ENCODE measurements at regions not wholly inside any gene's neighbourhood (a gene's known extent, or its start where the extent isn't known, plus 50 kb on each side); places are given as distances from the start of the nearest gene placed in this dataset.
"Not testable (repeated sequence)": the region's sequence is repeated elsewhere in the genome, so short reads cannot be mapped to it uniquely, and the experiment has no call there.

DNA sequence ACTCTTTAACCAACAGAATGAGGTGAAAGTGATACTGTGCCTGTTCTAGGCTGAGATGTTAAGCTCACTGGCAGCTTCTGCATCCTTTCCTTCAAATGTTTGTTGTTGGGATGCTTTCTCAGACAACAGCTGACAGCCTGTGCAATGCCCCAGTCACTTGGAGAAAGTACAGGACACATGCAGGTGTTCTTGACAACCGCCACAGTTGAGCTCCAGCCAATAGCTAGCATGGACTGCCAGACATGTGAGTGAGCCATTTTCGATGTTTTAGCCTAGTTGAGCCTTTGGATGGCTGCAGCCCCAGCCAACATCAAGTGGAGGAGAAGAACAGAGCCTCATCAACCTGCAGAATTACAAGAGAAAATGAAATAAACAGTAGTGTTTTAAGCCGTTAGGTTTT lies 94.1 kb upstream of the PPP3CA start:
- no peak for DNase-seq (ENCODE audit: extremely low spot score, insufficient read length, low read depth)
- FAIRE-seq: no peak

- DNase-seq (ENCODE audit: extremely low spot score, insufficient read length, low read depth): no peak
- FAIRE-seq: no peak
Observed at GRCh38 chr4:101439926-101440325, 92.6 kb upstream of the PPP3CA start.

DNA sequence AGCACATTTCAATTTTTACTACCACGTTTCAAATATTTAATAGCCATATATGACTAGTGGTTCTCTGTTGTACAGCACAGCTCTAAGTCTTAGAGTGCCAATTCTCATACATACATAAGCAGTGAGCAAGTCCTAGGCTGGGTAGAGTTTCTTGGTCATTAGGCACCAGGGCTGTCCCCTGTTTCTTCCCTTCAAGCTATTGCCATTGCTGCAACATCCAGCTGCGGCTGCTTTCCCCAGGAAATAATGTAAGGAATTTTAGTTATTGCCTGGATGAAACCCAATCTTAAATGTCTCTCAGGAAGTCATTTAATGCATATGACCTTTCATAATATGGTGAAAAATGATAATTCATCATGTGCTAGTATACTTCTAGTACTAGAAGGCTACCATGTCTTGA lies 74.1 kb upstream of the PPP3CA start:
- no peak for FAIRE-seq
- no peak for DNase-seq (ENCODE audit: extremely low spot score, insufficient read length, low read depth)

DNA sequence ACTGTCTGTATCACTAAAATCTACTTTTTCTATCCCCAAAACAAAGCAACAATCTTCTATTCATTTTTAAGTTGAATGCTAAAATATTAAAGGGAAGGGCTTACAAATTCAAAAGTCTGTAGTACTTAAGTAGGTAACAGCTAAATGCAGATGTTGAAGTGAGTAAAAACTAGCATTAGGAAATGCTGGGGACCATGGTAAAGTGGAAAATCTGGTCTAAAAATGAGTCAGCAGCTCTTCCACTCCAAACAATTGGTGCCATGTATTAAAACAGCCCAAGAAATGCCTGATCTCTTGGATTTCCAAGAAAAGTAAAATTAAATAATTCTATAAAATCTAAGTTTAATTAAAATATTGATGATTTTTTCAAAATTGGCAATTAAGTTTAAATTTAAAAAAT lies 73.3 kb upstream of the PPP3CA start:
- no peak for FAIRE-seq
- DNase-seq (ENCODE audit: extremely low spot score, insufficient read length, low read depth): no peak

DNA sequence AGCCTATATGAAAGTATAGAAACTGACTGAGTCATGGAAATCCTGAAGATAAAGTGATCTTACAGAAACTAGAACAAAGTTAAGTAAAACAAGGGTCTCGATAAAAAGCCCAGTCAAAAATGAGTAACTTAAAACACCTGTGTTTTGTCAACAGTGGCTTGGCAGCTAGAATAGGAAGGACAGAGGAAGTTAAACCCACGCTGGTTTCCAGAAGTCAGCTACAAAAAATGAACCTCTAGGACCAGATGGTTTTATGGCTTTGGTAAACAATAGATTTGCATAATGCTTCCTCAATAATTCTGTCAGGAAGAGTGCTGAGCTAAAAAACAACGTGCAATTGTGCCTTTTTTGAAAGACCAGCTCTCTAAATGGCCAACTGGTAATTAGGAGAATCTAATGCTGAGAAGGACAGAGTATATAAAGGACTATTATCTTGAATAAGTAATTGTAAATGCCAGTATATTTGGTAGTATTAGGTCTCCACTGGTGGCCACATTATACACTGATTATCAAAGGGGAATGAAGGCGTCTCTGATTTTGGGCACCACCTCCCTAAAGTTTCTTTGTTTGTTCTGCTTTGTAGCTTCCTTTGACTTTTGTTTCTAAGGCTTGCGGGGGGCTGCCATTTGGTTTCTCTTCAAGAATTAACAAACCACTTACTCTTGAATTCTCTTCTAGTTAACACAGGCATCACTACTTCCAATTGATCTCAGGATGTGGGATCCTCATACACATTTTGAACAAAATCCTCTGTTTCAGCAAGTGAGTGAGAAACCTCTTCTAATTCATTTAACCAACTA lies 72.2 kb upstream of the PPP3CA start:
- FAIRE-seq (peak; percentile 85), DNase-seq (ENCODE audit: extremely low spot score, insufficient read length, low read depth) (no peak)

GRCh38 chr4:101418466-101418865 lies 71.1 kb upstream of the PPP3CA start:
- no peak for DNase-seq (ENCODE audit: extremely low spot score, insufficient read length, low read depth)
- FAIRE-seq: no peak

DNA sequence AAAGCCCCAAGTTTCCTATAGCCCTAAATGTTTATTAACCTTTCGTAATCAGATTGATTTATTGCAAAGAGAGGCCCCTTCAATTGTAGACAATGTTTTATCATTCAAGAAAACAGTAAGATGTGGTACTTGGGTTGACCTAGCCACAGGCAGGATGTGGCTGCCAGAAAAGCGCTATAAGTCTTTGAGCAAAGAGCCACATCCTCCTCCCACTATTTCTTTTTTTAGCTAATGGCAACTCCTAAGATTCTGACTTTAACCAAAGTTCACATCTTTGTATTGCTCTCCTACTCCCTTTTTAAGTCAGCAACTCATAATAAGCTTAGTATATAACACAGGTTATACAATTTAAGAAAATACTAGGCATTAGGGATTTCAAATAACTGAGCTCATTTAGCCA lies 70.7 kb upstream of the PPP3CA start:
- FAIRE-seq: peak; percentile 88
- peak; percentile 15 for DNase-seq (ENCODE audit: extremely low spot score, insufficient read length, low read depth)

- DNase-seq (ENCODE audit: extremely low spot score, insufficient read length, low read depth): no peak
- FAIRE-seq: no peak
Observed at GRCh38 chr4:101417046-101417445, 69.7 kb upstream of the PPP3CA start.

DNA sequence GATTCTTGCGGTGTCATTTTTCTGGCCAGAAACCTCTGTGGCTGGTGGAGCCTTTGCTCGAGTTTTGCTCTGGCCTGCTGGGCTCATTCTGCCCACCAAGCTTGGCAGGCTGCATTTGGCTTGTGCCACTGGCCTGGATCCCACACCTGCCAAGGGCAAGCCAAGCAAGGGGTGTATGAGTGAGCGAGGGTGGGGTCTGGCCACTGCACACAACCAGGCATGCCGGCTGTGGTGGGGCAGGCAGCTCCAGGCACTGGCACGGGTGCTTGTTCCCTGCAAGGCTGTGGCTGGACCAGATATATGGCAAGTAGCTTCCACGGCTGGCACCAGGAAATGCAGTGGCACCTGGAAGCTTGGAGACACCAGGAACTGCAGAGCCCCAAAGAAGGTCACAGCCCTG lies 68.6 kb upstream of the PPP3CA start:
- FAIRE-seq (no peak), DNase-seq (ENCODE audit: extremely low spot score, insufficient read length, low read depth) (no peak)

DNA sequence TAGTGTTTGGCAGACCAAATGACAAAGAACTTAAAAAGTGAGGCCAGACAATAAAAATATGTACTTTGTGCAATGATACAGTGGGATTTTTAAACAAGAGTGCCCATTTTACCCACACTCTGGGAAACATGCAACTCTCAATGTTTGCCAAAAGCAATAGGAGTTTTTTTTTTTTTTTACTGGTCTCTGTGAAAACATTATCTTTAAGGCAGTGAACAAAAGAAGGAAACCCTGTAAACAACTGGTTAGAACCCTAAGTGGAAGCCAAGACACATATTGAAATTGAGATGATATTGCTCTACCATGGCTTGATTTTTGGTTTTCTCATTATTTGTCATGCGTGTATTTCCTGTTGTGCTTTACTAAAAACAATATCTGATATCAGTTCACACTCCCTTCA lies 67.2 kb upstream of the PPP3CA start:
- no peak for DNase-seq (ENCODE audit: extremely low spot score, insufficient read length, low read depth)
- no peak for FAIRE-seq

GRCh38 chr4:101411926-101412325 lies 64.6 kb upstream of the PPP3CA start:
- DNase-seq (ENCODE audit: extremely low spot score, insufficient read length, low read depth) (no peak), FAIRE-seq (no peak)

DNA sequence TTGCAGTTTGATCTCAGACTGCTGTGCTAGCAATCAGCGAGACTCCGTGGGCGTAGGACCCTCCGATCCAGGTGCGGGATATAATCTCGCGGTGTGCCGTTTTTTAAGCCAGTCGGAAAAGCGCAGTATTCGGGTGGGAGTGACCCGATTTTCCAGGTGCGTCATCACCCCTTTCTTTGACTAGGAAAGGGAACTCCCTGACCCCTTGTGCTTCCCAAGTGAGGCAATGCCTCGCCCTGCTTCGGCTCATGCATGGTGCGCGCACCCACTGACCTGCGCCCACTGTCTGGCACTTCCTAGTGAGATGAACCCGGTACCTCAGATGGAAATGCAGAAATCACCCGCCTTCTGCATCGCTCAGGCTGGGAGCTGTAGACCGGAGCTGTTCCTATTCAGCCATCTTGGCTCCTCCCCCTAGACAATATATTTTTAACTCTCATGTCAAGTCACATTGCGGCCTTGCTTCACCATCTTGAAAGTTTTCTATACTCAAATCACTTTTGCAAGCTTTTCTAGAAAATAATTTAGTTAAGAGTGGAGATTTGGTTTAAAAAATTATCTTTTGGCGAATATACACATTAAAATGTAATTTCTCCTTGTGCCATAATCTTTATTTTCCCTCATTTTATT lies 64.1 kb upstream of the PPP3CA start:
- FAIRE-seq: not testable (repeated sequence)

DNA sequence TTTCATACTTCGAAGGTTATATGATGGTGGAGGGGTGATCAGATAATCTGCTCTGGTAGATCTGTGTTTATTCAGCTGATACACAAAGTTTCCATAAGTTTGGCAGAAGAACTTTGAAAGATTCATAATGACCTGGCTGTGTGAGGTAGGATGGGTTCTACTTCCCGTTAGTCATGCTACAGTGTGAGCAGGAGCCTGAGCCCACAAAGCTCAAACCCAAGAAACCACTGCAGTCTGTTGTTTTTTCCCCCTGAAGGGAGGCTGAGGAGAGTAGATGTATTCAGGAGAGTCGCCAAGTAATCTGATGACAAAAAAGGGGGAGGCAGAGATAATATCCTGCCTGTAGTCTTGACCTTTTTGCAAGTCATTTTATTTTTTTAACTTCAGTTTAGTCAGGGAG lies 52.8 kb upstream of the PPP3CA start:
- DNase-seq (ENCODE audit: extremely low spot score, insufficient read length, low read depth): no peak
- FAIRE-seq: no peak

More for the DNA sequence above, 64.1 kb upstream of the PPP3CA start:
- not testable (repeated sequence) for DNase-seq (ENCODE audit: extremely low spot score, insufficient read length, low read depth)

- no peak for DNase-seq (ENCODE audit: extremely low spot score, insufficient read length, low read depth)
- no peak for FAIRE-seq
Observed at GRCh38 chr4:101398807-101399206, 51.5 kb upstream of the PPP3CA start.
